HG03135 (cell line): ENCODE measurements at regions not wholly inside any gene's neighbourhood (a gene's known extent, or its start where the extent isn't known, plus 50 kb on each side); places are given as distances from the start of the nearest gene placed in this dataset.

Source experiments
- ATAC-seq: cut with Tn5 transposase; IDR thresholded peaks from one replicate; pipeline ENCODE4 v1.9.1; 2021; ENCODE audit warnings: mild to moderate bottlenecking, moderate library complexity; ENCODE audit not compliant: unreplicated experiment

DNA sequence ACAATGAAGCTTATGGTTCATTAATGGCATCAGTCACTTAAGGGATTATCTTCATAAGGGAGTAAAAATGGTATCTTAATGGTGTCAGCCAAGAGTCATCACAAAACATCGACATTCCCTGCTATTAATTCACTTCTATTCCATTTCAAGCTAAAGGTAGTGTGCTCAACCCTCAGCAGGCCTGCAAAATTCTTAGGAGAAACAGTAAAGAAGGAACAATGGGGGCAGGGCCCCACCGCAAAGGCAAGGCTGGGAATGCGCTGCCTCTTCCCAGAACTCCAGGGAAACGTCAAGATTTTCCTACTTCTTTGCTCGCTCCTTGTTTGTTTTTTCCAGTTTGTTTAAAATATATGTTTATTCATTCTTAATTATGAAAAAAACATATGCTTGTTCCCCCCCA, 187.3 kb upstream of the TSC22D2 start:
- ATAC-seq, result no peak

DNA sequence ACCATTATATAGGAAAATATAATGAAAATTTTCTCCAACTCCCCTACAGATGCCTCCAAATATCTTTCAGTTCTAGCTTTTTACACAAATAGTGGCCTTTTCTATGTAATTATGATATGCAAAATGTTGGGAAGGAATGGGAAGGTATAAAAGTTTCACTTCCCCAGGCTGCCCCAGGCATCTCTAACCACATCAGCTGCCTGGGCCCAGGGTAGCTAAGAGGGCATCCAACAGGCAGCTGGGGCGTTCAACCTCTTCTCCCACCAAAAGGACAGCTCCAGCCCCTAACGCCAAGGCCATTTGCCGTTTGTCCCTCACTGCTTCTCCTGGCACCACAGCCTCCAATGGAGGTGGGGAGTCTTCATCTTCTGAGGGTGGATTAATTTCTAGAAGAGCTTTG, 188.1 kb upstream of the TSC22D2 start:
- no peak for ATAC-seq

DNA sequence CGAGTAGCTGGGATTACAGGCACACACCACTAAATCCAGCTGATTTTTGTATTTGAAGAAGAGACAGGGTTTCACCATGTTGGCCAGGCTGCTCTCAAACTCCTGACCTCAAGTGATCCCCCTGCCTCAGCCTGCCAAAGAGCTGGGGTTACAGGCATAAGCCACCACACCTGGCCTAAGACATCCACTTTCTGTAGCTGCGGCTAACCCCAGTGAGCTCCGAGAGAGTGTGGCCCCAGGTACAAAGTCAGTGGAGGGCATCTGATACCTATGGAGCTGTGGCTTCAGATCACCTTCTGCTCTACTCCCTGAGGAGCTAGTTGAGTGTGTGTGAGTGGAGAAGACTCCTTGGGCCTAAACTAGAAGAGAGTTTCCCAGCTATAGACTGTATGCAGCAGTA, 189.3 kb upstream of the TSC22D2 start:
- no peak for ATAC-seq

- ATAC-seq, result no peak
These were observed 189.9 kb upstream of the TSC22D2 start for GRCh38 chr3:150218236-150218635.

DNA sequence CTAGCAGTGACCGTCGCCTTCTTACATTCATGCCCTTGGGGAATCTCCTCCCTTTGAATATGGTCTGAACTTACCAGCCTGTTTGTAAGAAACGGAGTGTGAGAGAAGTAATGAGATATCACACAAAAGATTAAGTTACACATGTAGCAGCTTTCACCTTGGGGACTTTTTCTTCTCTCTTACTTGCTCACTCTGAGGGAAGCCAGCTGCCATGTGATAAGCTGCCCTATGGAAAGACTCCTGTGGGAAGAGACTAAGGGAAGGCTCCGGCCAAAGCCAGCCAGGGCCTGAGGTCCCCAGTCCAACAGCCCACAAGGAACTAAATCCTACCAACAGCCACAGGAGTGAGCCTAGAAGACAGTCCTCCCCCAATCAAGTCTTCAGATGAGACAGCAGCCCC, 190.4 kb upstream of the TSC22D2 start:
- ATAC-seq, result no peak

- no peak for ATAC-seq
These were observed 191.1 kb upstream of the TSC22D2 start for GRCh38 chr3:150216866-150217600.

GRCh38 chr3:150216041-150216811, 191.9 kb upstream of the TSC22D2 start:
- no peak for ATAC-seq

DNA sequence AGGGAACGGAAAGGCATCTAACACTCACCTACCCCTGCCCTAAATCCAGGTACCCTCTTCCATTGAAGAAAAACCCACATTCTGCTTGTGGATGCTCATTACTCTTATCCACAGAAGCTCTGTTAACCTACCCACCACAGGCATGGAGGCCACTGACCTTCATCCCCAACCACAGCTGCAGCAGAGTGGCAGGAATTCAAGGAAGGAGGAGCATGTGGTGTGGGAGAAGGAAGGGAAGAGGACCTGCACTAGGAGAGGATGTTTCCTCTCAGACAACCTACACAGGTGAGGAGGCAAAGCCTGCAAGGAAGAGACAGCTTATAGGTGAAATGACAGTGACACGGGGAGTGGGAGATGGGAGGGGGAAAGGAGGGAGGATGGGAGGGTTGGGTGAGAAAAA, 192.5 kb upstream of the TSC22D2 start:
- no peak for ATAC-seq

DNA sequence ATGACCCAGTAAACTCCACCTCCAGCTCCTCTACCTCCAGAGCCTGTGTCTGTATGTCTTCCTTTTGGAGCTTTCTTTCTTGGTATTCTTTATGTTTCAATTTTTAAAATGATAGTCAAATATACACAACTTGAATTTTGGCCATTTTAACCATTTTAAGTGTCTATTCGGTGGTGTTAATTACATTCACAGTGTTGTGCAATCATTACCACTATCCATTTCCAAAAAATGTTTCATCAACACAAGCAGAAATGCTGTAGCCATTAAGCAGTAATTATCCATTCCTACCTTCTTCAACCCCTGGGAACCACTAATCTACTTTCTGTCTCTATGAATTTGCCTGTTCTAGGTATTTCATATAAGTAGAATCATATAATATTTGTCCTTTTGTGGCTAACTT, 194.5 kb upstream of the TSC22D2 start:
- ATAC-seq, result no peak

- no peak for ATAC-seq
These were observed 197.5 kb upstream of the TSC22D2 start for GRCh38 chr3:150210461-150211110.

- ATAC-seq, result no peak
These were observed 204.8 kb upstream of the TSC22D2 start for GRCh38 chr3:150203273-150203672.

GRCh38 chr3:150202711-150203110, 205.4 kb upstream of the TSC22D2 start:
- ATAC-seq, result no peak

GRCh38 chr3:150194957-150195356, 213.1 kb upstream of the TSC22D2 start:
- ATAC-seq, result no peak

GRCh38 chr3:150194513-150194912, 213.6 kb upstream of the TSC22D2 start:
- no peak for ATAC-seq

GRCh38 chr3:150184426-150185071, 213.9 kb upstream of the PFN2 start:
- ATAC-seq, result no peak

DNA sequence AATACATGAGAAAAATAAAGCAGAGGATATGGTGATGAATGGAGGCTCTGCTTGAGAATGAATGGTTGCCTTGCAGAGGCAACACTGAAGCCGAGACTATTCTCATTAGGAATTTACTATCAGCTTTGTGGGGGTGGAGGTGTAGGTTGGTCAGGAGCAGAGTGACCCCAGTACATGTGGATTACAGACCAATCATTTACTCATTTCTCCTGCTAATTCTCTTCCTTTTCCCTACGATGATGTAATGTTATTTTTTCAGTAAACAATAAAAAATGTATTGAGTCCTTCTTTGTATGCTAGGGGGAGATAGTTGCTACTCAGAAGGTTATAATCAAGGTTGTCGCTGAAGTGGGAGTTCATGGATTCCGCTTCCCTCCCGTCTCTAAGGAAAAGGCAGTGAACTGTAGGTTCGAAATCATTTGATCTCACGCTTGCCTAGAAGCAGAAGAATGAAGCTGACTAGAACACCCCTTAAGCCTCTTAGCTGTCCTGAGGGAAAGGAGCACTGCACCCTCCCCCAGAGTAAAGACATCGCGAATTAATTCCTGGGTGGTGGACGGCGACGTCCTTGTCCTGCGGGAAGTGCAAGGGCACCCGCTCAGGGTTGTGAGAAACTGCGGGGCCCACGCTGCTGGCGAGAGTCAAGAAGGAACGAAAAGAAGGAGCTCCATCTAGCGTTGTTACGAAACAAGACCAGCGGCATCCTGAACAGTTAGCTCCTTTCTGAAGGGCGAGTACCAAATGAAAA, 213.2 kb upstream of the PFN2 start:
- peak; percentile 84 for ATAC-seq

DNA sequence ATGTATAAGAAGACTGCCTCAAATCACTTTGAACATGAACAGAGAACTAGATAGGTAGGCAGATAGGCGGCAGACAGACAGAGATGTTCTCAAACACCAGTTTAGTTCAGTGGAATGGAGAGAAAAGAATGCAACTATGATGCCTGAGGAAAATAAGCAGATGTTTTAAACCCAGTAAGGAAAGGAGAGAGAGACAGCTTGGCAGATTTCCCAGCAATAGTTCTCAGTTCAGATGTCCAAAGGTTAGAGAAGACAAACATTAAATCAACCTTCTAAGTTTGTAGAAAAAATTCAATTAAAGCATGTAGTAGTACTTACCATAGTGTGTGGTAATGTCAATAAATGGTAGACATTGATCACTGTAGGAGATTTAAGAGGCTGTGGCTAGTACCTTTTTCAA, 209.6 kb upstream of the PFN2 start:
- ATAC-seq, result no peak

- no peak for ATAC-seq
These were observed 208.6 kb upstream of the PFN2 start for GRCh38 chr3:150179330-150179729.

DNA sequence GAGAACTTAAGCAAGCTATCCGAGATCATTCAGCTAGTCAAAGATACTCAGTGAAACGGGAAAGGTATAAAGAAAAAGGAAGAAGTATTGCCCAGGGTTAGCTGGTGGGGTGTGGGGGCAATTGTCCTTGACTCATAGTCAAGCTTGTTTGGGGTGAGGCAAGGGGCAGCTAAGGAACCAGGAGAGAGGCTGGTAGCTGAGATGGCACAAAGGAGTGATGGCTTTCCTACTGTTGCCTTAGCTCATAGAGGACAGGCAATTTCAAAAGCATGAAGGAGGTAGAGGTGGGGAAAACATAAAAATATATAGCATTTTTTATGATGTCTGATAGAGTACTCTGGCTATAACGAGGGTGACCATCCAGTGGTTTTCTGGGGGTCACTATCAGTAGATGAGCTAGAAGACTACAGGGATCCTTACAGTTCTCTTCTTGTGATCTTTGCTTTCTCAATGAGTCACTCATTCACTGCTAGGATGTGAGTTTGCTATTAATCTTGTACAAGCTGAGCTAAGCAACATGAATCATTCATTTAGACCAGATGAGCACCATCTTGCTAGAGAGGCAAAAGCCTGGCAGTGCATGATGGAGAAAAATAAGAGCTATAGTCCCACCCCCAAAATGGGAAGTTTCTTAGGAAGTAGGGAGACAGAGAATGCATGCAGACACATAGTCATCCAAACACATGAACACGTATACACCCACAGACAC, 207.1 kb upstream of the PFN2 start:
- ATAC-seq, result no peak

DNA sequence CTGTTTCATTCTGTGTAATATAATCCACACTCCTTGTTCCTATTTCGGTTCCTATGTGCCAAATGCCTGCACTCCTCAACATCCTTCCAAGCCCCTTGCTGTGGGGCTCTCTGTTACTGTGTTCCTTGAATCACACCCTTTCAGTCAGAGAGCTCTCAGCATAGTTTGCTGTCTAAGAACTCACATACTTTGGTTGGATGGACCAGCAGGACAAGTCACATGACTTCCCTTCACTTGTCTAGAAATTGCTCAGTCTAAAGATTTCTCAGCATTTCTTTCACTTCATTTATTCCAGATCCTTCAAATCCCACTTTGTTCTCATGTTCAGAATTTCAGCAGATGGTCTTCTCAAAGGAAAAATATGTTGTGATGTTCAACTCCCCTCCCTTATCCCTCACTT, 203.5 kb upstream of the PFN2 start:
- ATAC-seq, result no peak
